ENCODE measurements at regions not wholly inside any gene's neighbourhood (a gene's known extent, or its start where the extent isn't known, plus 50 kb on each side); places are given as distances from the start of the nearest gene placed in this dataset.

DNA sequence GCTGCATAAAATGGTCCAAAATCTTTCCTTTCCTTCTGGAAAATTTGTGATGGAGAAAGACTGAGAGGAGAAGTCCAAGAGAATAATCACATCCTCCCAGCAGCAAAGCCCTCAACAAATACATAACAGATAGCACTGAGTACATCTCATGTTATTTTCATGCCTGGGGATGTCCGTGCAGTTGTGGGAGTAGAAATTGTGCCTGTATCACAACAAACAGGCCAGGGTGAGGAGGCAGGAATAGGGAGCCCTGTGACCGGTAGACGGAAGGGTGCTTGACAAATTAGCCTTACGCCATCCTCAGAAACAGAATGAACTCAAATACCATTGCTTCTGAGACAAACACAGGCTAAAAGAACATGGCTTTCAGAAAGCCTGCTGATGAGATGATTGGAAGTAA is 333.2 kb upstream of the UMPS start:
- Histone ChIP-seq H3K9me3 (no peaks in the 10 kb centered on the region), H3K4me3 (no peak overlapping the region), H3K27me3 (peaks cover 22% of the 10 kb centered on the region), H3K36me3 (no peaks in the 10 kb centered on the region)
- DNase-seq: no peak

DNA sequence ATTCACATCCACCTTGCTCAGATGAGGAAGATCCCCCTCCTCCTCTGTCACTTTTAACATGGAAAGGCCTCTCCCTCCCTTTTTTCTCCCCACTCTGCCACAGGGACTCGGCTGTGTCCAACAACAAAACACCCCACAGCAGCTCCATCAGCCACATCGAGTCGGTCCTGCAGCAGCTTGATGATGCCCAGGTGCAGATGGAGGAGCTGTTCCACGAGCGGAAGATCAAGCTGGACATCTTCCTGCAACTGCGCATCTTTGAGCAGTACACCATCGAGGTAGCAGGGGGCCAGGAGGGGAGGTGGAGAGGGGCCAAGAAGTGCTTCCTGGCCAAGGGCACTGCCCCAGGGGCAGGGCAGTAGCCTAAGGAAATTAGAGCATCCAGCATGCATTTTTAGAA is 331.7 kb upstream of the UMPS start:
- Histone ChIP-seq H3K36me3 (no peaks in the 10 kb centered on the region), H3K27me3 (peaks cover 18% of the 10 kb centered on the region), H3K4me3 (no peak overlapping the region), H3K9me3 (no peaks in the 10 kb centered on the region)
- no peak for DNase-seq

DNA sequence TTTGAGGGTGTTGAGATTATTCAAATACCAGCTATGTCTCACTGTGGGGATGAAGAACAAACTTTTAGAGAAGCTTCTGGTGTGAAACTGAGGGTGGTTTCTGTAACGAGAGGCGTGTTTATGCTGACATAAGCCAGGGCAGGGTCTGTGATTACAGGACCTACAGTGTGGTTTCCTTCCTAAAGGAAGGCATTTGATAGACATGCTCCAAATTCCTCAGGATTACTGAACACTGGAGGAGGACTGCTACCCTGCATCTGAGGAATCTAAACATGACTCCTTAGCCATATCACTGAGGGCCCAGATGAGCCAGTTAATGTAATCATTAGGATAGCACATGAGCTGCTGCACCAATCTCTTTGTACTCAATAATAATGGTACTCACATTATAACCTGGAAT is 328.4 kb upstream of the UMPS start:
- H3K27me3 ChIP-seq: peaks cover 20% of the 10 kb centered on the region
- no peaks in the 10 kb centered on the region for H3K9me3 ChIP-seq
- no peak for DNase-seq
- H3K36me3 ChIP-seq: no peaks in the 10 kb centered on the region
- H3K4me3 ChIP-seq: no peak overlapping the region

GRCh38 chr3:124402791-124403190 is 327.5 kb upstream of the UMPS start:
- Histone ChIP-seq H3K9me3 (no peaks in the 10 kb centered on the region), H3K4me3 (no peak overlapping the region), H3K27me3 (peaks cover 20% of the 10 kb centered on the region), H3K36me3 (no peaks in the 10 kb centered on the region)
- no peak for DNase-seq

DNA sequence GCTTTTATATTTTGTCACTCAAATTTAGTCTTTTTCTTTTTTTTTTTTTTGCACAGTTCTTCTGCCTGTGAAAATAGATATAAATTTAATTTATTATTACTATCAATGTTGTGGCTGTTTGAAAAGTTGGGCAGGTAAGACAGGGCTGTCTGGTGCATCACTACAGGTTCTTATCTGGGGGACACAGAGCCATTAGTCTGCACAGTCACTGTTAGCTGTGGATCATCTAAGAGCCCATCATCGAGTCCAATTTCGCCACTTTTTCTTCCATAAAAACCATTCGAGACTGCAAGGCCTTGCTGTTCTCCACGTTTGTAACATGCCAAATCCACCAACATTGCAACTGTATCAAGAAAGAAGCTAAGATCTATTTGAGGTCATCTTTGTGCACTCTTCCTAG is 325.6 kb upstream of the UMPS start:
- no peak for DNase-seq
- Histone ChIP-seq H3K4me3 (no peak overlapping the region), H3K36me3 (no peaks in the 10 kb centered on the region), H3K27me3 (peaks cover 12% of the 10 kb centered on the region), H3K9me3 (no peaks in the 10 kb centered on the region)

DNA sequence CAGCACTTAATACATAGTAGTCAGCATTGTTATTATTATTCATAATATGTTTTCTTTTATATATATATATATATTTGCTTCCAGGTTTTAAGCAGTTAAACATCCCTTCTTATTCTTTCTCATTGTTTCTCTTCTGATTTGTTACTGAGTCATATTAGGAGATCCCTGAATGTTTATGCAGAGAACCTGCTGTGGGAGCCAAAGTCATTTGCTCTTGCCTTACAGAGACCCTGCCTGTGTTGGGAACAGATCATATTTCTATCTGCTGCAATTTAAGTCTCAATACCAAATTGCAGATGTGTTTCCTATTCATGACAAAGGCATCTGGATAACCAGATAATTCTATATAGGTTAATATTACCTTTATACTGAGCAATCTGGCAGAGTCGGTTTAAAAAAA is 323.0 kb upstream of the UMPS start:
- no peak for DNase-seq
- H3K27me3 ChIP-seq: peaks cover 4% of the 10 kb centered on the region; the same call in 1 of the 2 replicates

DNA sequence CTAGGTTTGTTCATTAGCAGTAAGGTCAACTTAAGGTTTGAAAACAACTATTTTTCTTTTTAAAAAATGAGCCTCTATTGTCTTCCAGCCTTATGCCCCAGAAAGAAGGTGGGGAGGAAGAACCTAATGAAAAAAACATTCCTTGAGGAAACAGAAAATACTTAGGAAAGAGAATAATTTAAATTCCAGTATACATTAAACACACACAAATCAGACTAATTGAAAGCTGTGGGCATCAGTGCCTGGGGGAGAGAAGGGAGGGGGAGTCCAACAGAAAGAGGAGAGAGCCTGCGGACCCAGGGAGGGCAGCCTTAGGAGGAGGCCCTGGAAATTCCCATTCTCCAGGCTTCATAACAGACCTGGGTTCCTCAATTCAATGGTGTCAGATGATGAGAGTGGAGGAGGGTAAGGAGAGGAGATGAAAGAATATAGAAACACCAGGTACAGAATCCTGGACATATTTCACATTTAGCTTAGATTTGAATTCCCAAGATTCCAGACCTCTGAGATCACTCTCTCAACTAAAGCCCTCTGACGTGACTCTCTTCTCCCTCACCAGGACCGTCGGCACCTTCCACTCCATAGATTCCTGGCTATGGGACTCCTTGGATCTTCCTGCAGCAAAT is 320.5 kb upstream of the UMPS start:
- Histone ChIP-seq H3K9me3 (no peaks in the 10 kb centered on the region), H3K36me3 (no peaks in the 10 kb centered on the region), H3K27me3 (peaks cover 3% of the 10 kb centered on the region; the same call in 1 of the 2 replicates), H3K4me3 (no peak overlapping the region)
- DNase-seq: no peak

More for the DNA sequence above, 323.0 kb upstream of the UMPS start:
- Histone ChIP-seq H3K9me3 (no peaks in the 10 kb centered on the region), H3K36me3 (no peaks in the 10 kb centered on the region), H3K4me3 (no peak overlapping the region)

GRCh38 chr3:124410471-124410870 is 319.8 kb upstream of the UMPS start:
- Histone ChIP-seq H3K4me3 (no peak overlapping the region), H3K36me3 (no peaks in the 10 kb centered on the region), H3K27me3 (peaks cover 2% of the 10 kb centered on the region; the same call in 1 of the 2 replicates), H3K9me3 (no peaks in the 10 kb centered on the region)
- DNase-seq: no peak

DNA sequence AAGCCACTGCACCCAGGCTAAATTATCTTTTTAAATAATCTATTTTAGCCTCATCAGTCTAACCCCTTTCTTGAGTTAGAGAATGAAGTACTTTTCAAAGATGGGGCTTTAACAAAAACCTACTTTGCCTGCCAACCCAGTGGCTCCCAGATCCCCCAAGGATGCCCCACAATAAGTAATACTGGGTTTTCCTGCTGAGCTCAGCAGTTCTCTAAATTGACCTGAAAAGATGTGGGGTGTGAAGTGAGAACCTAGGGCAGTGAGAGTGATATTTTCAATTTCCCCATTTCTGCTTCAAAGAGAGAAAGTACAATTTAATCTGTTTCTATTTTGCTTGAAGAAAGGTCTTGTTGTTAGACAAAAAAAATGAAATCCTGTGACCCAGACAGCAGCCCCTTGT is 318.5 kb upstream of the UMPS start:
- no peaks in the 10 kb centered on the region for H3K9me3 ChIP-seq
- no peak overlapping the region for H3K4me3 ChIP-seq
- 0 out of 2 replicates have a peak, but pooled peaks cover 1% of the 10 kb centered on the region for H3K27me3 ChIP-seq
- H3K36me3 ChIP-seq: no peaks in the 10 kb centered on the region
- DNase-seq: no peak

- peaks cover 4% of the 10 kb centered on the region for H3K27me3 ChIP-seq
- no peaks in the 10 kb centered on the region for H3K36me3 ChIP-seq
- DNase-seq: no peak
Measured at GRCh38 chr3:124412644-124413043, 317.6 kb upstream of the UMPS start.

DNA sequence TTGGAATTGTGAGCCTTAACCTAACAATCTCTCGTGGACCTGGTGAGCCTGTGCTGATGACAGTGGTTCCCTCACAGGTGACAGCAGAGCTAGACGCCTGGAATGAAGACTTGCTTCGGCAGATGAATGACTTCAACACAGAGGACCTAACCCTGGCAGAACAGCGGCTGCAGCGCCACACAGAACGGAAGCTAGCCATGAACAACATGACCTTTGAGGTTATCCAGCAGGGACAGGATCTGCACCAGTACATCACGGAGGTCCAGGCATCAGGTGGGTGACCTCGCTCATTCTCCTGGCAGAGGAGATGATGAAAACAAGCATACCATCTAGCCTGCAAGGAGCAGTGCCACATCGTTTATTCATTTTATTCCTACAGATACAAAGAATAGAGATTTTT is 316.9 kb upstream of the UMPS start:
- no peaks in the 10 kb centered on the region for H3K9me3 ChIP-seq
- no peak overlapping the region for H3K4me3 ChIP-seq
- DNase-seq: no peak
- H3K27me3 ChIP-seq: peaks cover 7% of the 10 kb centered on the region
- no peaks in the 10 kb centered on the region for H3K36me3 ChIP-seq

More at GRCh38 chr3:124412644-124413043, 317.6 kb upstream of the UMPS start:
- H3K4me3 ChIP-seq: no peak overlapping the region
- no peaks in the 10 kb centered on the region for H3K9me3 ChIP-seq

GRCh38 chr3:124413989-124414598 is 316.2 kb upstream of the UMPS start:
- Histone ChIP-seq H3K36me3 (no peaks in the 10 kb centered on the region), H3K4me3 (no peak overlapping the region), H3K27me3 (peaks cover 8% of the 10 kb centered on the region), H3K9me3 (no peaks in the 10 kb centered on the region)
- DNase-seq: no peak

- Histone ChIP-seq H3K27me3 (peaks cover 15% of the 10 kb centered on the region), H3K9me3 (no peaks in the 10 kb centered on the region), H3K36me3 (no peaks in the 10 kb centered on the region), H3K4me3 (no peak overlapping the region)
- DNase-seq: no peak
Measured at GRCh38 chr3:124415446-124415960, 314.7 kb upstream of the UMPS start.

GRCh38 chr3:124419303-124419702 is 310.9 kb upstream of the UMPS start:
- no peaks in the 10 kb centered on the region for H3K36me3 ChIP-seq
- no peak for DNase-seq

GRCh38 chr3:124420392-124420791 is 309.9 kb upstream of the UMPS start:
- Histone ChIP-seq H3K36me3 (no peaks in the 10 kb centered on the region), H3K27me3 (peaks cover 15% of the 10 kb centered on the region), H3K4me3 (no peak overlapping the region), H3K9me3 (no peaks in the 10 kb centered on the region)
- no peak for DNase-seq

More at GRCh38 chr3:124419303-124419702, 310.9 kb upstream of the UMPS start:
- H3K4me3 ChIP-seq: no peak overlapping the region
- H3K27me3 ChIP-seq: peaks cover 15% of the 10 kb centered on the region
- H3K9me3 ChIP-seq: no peaks in the 10 kb centered on the region

DNA sequence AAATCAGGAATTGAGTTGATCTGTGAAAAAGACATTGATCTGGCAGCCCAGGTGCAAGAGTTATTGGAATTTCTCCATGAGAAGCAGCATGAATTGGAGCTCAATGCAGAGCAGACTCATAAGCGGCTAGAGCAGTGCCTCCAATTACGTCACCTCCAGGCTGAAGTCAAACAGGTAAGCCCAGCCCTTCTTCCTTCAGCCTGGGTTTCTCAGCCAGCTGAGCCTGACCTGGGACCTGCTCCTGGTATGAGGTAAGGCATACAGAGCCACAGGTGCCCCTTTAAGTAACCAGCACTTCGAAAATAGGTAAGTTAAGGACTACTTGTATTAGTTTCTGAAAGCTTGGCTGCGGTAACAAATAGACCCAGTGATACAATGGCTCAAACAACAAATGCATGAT is 307.4 kb upstream of the UMPS start:
- peaks cover 17% of the 10 kb centered on the region for H3K27me3 ChIP-seq
- no peak overlapping the region for H3K4me3 ChIP-seq
- no peak for DNase-seq
- H3K36me3 ChIP-seq: no peaks in the 10 kb centered on the region
- no peaks in the 10 kb centered on the region for H3K9me3 ChIP-seq

GRCh38 chr3:124424396-124424795 is 305.9 kb upstream of the UMPS start:
- DNase-seq: no peak
- no peaks in the 10 kb centered on the region for H3K36me3 ChIP-seq
- no peak overlapping the region for H3K4me3 ChIP-seq
- H3K27me3 ChIP-seq: peaks cover 12% of the 10 kb centered on the region
- no peaks in the 10 kb centered on the region for H3K9me3 ChIP-seq

DNA sequence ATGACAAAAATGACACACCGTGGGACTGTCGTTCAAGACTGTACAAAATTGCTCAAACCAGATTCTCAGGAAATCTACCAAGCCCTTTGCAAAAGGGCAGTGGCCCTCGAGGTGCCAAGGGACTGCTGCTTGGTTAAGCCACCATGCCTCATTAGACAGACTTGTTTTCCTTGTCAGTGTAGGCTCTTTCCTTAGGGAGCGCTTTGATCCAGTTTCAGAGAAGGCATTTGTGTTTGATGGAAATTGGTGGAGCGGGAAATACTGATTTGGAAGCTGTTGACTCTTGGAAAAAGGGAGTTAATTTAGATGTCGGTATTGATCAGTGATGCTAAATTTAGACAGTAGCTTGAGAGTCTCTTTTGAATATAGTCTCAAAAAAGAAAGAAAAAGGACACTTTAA is 304.3 kb upstream of the UMPS start:
- Histone ChIP-seq H3K9me3 (no peaks in the 10 kb centered on the region), H3K4me3 (no peak overlapping the region), H3K36me3 (no peaks in the 10 kb centered on the region), H3K27me3 (peaks cover 8% of the 10 kb centered on the region)
- no peak for DNase-seq
